Left renal pelvis (tissue), 4 donors: ENCODE measurements at regions not wholly inside any gene's neighbourhood (a gene's known extent, or its start where the extent isn't known, plus 50 kb on each side); places are given as distances from the start of the nearest gene placed in this dataset.
"Not testable (repeated sequence)": the region's sequence is repeated elsewhere in the genome, so short reads cannot be mapped to it uniquely, and the experiment has no call there.

Experiments used
- DNase-seq, 4 donors: peaks; one replicate each; pipeline ENCODE4 v3.0.0-alpha.2; 2013; ENCODE audit warnings: low read depth in 4 of 4, low spot score in 3 of 4

- DNase-seq = not testable (repeated sequence)
These were observed 108.5 kb downstream of the FOXD4L6 start for GRCh38 chr9:41019858-41020562.

- DNase-seq = not testable (repeated sequence)
These were observed 109.5 kb downstream of the FOXD4L6 start for GRCh38 chr9:41018948-41019347.

- DNase-seq = not testable (repeated sequence)
These were observed 111.8 kb downstream of the FOXD4L6 start for GRCh38 chr9:41016699-41017098.

- not testable (repeated sequence) for DNase-seq
These were observed 128.4 kb downstream of the FOXD4L6 start for GRCh38 chr9:40999952-41000700.

- DNase-seq = not testable (repeated sequence)
These were observed 133.0 kb downstream of the FOXD4L6 start for GRCh38 chr9:40995490-40995889.

- not testable (repeated sequence) for DNase-seq
These were observed 134.6 kb downstream of the FOXD4L6 start for GRCh38 chr9:40993842-40994241.

GRCh38 chr9:40993375-40993774, 135.1 kb downstream of the FOXD4L6 start:
- DNase-seq = not testable (repeated sequence)

GRCh38 chr9:40992472-40992821, 136.0 kb downstream of the FOXD4L6 start:
- DNase-seq = peak in 2 of 4 donors; percentile 28 to 35

GRCh38 chr9:40991741-40992471, 136.6 kb downstream of the FOXD4L6 start:
- DNase-seq = peak; percentile 97 to 98 (median 97)

GRCh38 chr9:40991100-40991740, 137.3 kb downstream of the FOXD4L6 start:
- peak in 2 of 4 donors; percentile 1 to 10 for DNase-seq

- DNase-seq = not testable (repeated sequence)
These were observed 142.1 kb downstream of the FOXD4L6 start for GRCh38 chr9:40986332-40986731.

- DNase-seq = not testable (repeated sequence)
These were observed 153.1 kb downstream of the FOXD4L6 start for GRCh38 chr9:40975351-40975750.

- DNase-seq = not testable (repeated sequence)
These were observed 153.6 kb downstream of the FOXD4L6 start for GRCh38 chr9:40974912-40975311.

- not testable (repeated sequence) for DNase-seq
These were observed 156.7 kb downstream of the FOXD4L6 start for GRCh38 chr9:40971773-40972172.

GRCh38 chr9:40970340-40970739, 158.1 kb downstream of the FOXD4L6 start:
- not testable (repeated sequence) for DNase-seq

- not testable (repeated sequence) for DNase-seq
These were observed 166.0 kb downstream of the FOXD4L6 start for GRCh38 chr9:40962461-40962860.

- DNase-seq = not testable (repeated sequence)
These were observed 176.5 kb downstream of the FOXD4L6 start for GRCh38 chr9:40951876-40952494.

- DNase-seq = not testable (repeated sequence)
These were observed 182.3 kb downstream of the FOXD4L6 start for GRCh38 chr9:40946228-40946627.

GRCh38 chr9:40942730-40943129, 185.8 kb downstream of the FOXD4L6 start:
- not testable (repeated sequence) for DNase-seq

- DNase-seq = not testable (repeated sequence)
These were observed 188.6 kb downstream of the FOXD4L6 start for GRCh38 chr9:40939888-40940209.
